Vagina (tissue), 2 donors: ENCODE measurements at regions not wholly inside any gene's neighbourhood (a gene's known extent, or its start where the extent isn't known, plus 50 kb on each side); places are given as distances from the start of the nearest gene placed in this dataset.

Experiments used
- POLR2A ChIP-seq, 2 donors: fragments of 450-650 bp; IDR thresholded peaks; one replicate each; pipeline ENCODE4 v1.6.1; 2017; ENCODE audit warnings: antibody characterized with exemption in 2 of 2, mild to moderate bottlenecking in 2 of 2, moderate library complexity in 2 of 2
- POLR2AphosphoS5 ChIP-seq, 2 donors: sonication (generic); formaldehyde crosslinking; IDR thresholded peaks; one replicate each; pipeline ENCODE4 v1.9.0; 2017; ENCODE audit warnings: antibody characterized with exemption in 2 of 2, mild to moderate bottlenecking in 2 of 2, low read depth in 1 of 2; ENCODE audit not compliant: insufficient read depth in 1 of 2

DNA sequence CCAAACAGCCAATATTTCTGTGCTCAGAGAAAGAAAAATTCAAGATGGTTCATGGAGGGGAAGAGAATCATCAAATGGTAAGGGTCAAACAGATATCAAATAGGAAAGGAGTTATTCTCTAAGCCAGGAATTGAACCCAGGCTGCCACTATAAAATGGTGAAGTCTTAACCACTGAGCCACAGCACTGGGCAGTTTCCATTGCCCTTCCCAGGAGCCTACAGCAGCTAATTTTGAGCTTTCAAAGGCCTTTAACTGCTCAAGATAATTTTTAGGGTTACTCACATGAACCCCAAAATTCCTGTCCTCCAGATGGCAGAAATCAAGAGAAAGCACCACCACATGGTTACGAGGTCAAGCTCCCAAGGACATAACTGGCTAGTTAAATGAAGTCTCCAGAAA lies 176.2 kb downstream of the KIF18A start:
- no peak for TF ChIP-seq POLR2AphosphoS5 (IDR thresholded peaks at IDR 0.05; ENCODE audit: insufficient read depth in 1 of 2, low read depth in 1 of 2)
- TF ChIP-seq POLR2A (IDR thresholded peaks at IDR 0.05): no peak
